Karpas-422 (cell line): ENCODE measurements at regions not wholly inside any gene's neighbourhood (a gene's known extent, or its start where the extent isn't known, plus 50 kb on each side); places are given as distances from the start of the nearest gene placed in this dataset.

Experiments used
- DNase-seq: peaks from one replicate; pipeline ENCODE4 v3.0.0-alpha.2; 2015
- H2AFZ ChIP-seq: fragments of 200-600 bp; sonication (generic); 2 replicates; pipeline ENCODE4 v1.6.1; 2014; ENCODE audit warnings: antibody characterized with exemption, low read length, mixed read lengths
- H3K27ac ChIP-seq: fragments of 200-600 bp; sonication (generic); 2 replicates; pipeline ENCODE4 v1.5.1; 2014; ENCODE audit warnings: mild to moderate bottlenecking, low read length, moderate library complexity
- H3K27me3 ChIP-seq: fragments of 200-600 bp; sonication (generic); 2 replicates; pipeline ENCODE4 v1.6.1; 2014; ENCODE audit warnings: low read length, mixed read lengths
- H3K36me3 ChIP-seq: fragments of 200-600 bp; sonication (generic); 2 replicates; pipeline ENCODE4 v1.6.1; 2014; ENCODE audit warnings: low read length, mixed read lengths; ENCODE audit not compliant: insufficient read depth
- H3K4me1 ChIP-seq: fragments of 200-600 bp; sonication (generic); 2 replicates; pipeline ENCODE4 v1.6.1; 2014; ENCODE audit warnings: mild to moderate bottlenecking, low read length, mixed read lengths
- H3K4me2 ChIP-seq: fragments of 200-600 bp; sonication (generic); 2 replicates; pipeline ENCODE4 v1.6.1; 2014; ENCODE audit warnings: low read length, low read depth, mild to moderate bottlenecking; ENCODE audit not compliant: poor library complexity, severe bottlenecking
- H3K4me3 ChIP-seq: fragments of 200-600 bp; sonication (generic); 2 replicates; pipeline ENCODE4 v1.5.1; 2014; ENCODE audit warnings: mild to moderate bottlenecking, antibody characterized with exemption, low read length, mixed read lengths
- H3K79me2 ChIP-seq: fragments of 200-600 bp; sonication (generic); 2 replicates; pipeline ENCODE4 v1.6.1; 2014; ENCODE audit warnings: mild to moderate bottlenecking, low read length, mixed read lengths
- H3K9ac ChIP-seq: fragments of 200-600 bp; sonication (generic); 2 replicates; pipeline ENCODE4 v1.6.0; 2014; ENCODE audit warnings: low read length
- H3K9me2 ChIP-seq: fragments of 200-600 bp; sonication (generic), shearing (Covaris generic); replicated peaks from 2 replicates; pipeline ENCODE4 v1.6.0; 2014; ENCODE audit warnings: mild to moderate bottlenecking, low read length, moderate library complexity; ENCODE audit not compliant: insufficient read depth
- H3K9me3 ChIP-seq: fragments of 300-700, 200-600 bp; sonication (generic); 2 replicates; pipeline ENCODE4 v1.6.1; 2014; ENCODE audit warnings: low read length, mixed read lengths
- H4K20me1 ChIP-seq: fragments of 200-600 bp; sonication (generic); 2 replicates; pipeline ENCODE4 v1.6.1; 2014; ENCODE audit warnings: mild to moderate bottlenecking, antibody characterized with exemption, low read length, low read depth; ENCODE audit not compliant: insufficient read depth

GRCh38 chr20:52823303-52823702 is 148.9 kb upstream of the TSHZ2 start:
- Histone ChIP-seq H3K4me3 (no peak overlapping the region), H2AFZ (no peak overlapping the region), H3K27me3 (no peaks in the 10 kb centered on the region), H3K79me2 (no peaks in the 10 kb centered on the region), H3K36me3 (no peaks in the 10 kb centered on the region), H3K4me2 (no peak overlapping the region), H3K9me2 (no peaks in the 10 kb centered on the region; the same call in 1 of the 2 replicates), H3K9ac (no peak overlapping the region), H3K4me1 (no peaks in the 10 kb centered on the region), H3K27ac (no peak overlapping the region), H4K20me1 (no peaks in the 10 kb centered on the region), H3K9me3 (peaks cover 32% of the 10 kb centered on the region)
- no peak for DNase-seq

GRCh38 chr20:52820641-52821292 is 151.4 kb upstream of the TSHZ2 start:
- Histone ChIP-seq H2AFZ (no peak overlapping the region), H3K9me3 (peaks cover 27% of the 10 kb centered on the region), H4K20me1 (no peaks in the 10 kb centered on the region), H3K4me2 (no peak overlapping the region), H3K9ac (no peak overlapping the region), H3K27me3 (no peaks in the 10 kb centered on the region), H3K4me3 (no peak overlapping the region), H3K79me2 (no peaks in the 10 kb centered on the region), H3K4me1 (no peaks in the 10 kb centered on the region), H3K9me2 (no peaks in the 10 kb centered on the region; the same call in 1 of the 2 replicates), H3K36me3 (no peaks in the 10 kb centered on the region), H3K27ac (no peak overlapping the region)
- DNase-seq = no peak

- H3K4me2 ChIP-seq = no peak overlapping the region
- H4K20me1 ChIP-seq = no peaks in the 10 kb centered on the region
- H3K27ac ChIP-seq = no peak overlapping the region
- no peaks in the 10 kb centered on the region for H3K79me2 ChIP-seq
- H2AFZ ChIP-seq = no peak overlapping the region
- H3K4me3 ChIP-seq = no peak overlapping the region
- no peaks in the 10 kb centered on the region; the same call in 1 of the 2 replicates for H3K9me2 ChIP-seq
- no peaks in the 10 kb centered on the region for H3K4me1 ChIP-seq
- H3K36me3 ChIP-seq = no peaks in the 10 kb centered on the region
- peaks cover 19% of the 10 kb centered on the region for H3K9me3 ChIP-seq
- DNase-seq = no peak
- H3K27me3 ChIP-seq = no peaks in the 10 kb centered on the region
- no peak overlapping the region for H3K9ac ChIP-seq
Measured at GRCh38 chr20:52818491-52818890, 153.7 kb upstream of the TSHZ2 start.

- no peak overlapping the region for H2AFZ ChIP-seq
- no peaks in the 10 kb centered on the region for H3K36me3 ChIP-seq
- H3K9me3 ChIP-seq = peaks cover 19% of the 10 kb centered on the region
- no peaks in the 10 kb centered on the region for H3K79me2 ChIP-seq
- H4K20me1 ChIP-seq = no peaks in the 10 kb centered on the region
- H3K4me2 ChIP-seq = no peak overlapping the region
- H3K27me3 ChIP-seq = no peaks in the 10 kb centered on the region
- H3K9ac ChIP-seq = no peak overlapping the region
- H3K9me2 ChIP-seq = no peaks in the 10 kb centered on the region; the same call in 1 of the 2 replicates
- no peak for DNase-seq
- H3K27ac ChIP-seq = no peak overlapping the region
- H3K4me1 ChIP-seq = no peaks in the 10 kb centered on the region
- H3K4me3 ChIP-seq = no peak overlapping the region
Measured at GRCh38 chr20:52817981-52818380, 154.2 kb upstream of the TSHZ2 start.

GRCh38 chr20:52817511-52817910 is 154.6 kb upstream of the TSHZ2 start:
- peaks cover 19% of the 10 kb centered on the region for H3K9me3 ChIP-seq
- no peaks in the 10 kb centered on the region for H3K27me3 ChIP-seq
- no peak overlapping the region for H3K9ac ChIP-seq
- no peaks in the 10 kb centered on the region for H3K36me3 ChIP-seq
- H2AFZ ChIP-seq = no peak overlapping the region
- DNase-seq = no peak
- H3K4me2 ChIP-seq = no peak overlapping the region
- H4K20me1 ChIP-seq = no peaks in the 10 kb centered on the region
- no peaks in the 10 kb centered on the region for H3K9me2 ChIP-seq
- H3K27ac ChIP-seq = no peak overlapping the region
- no peaks in the 10 kb centered on the region for H3K4me1 ChIP-seq
- H3K4me3 ChIP-seq = no peak overlapping the region
- no peaks in the 10 kb centered on the region for H3K79me2 ChIP-seq

GRCh38 chr20:52814371-52814770 is 157.8 kb upstream of the TSHZ2 start:
- H3K9me3 ChIP-seq = peaks cover 3% of the 10 kb centered on the region; the same call in 1 of the 2 replicates
- H3K27me3 ChIP-seq = no peaks in the 10 kb centered on the region
- H3K4me1 ChIP-seq = no peaks in the 10 kb centered on the region
- no peak overlapping the region for H2AFZ ChIP-seq
- H3K36me3 ChIP-seq = no peaks in the 10 kb centered on the region
- no peaks in the 10 kb centered on the region for H3K79me2 ChIP-seq
- H3K4me2 ChIP-seq = no peak overlapping the region
- H4K20me1 ChIP-seq = no peaks in the 10 kb centered on the region
- H3K9me2 ChIP-seq = no peaks in the 10 kb centered on the region
- H3K27ac ChIP-seq = no peak overlapping the region
- DNase-seq = no peak
- no peak overlapping the region for H3K9ac ChIP-seq
- H3K4me3 ChIP-seq = no peak overlapping the region

GRCh38 chr20:52812231-52812847 is 159.8 kb upstream of the TSHZ2 start:
- Histone ChIP-seq H3K27me3 (no peaks in the 10 kb centered on the region), H3K9me3 (no peaks in the 10 kb centered on the region), H3K9ac (no peak overlapping the region), H3K4me2 (no peak overlapping the region), H3K4me3 (no peak overlapping the region), H3K4me1 (no peaks in the 10 kb centered on the region), H2AFZ (no peak overlapping the region), H3K27ac (no peak overlapping the region), H3K36me3 (no peaks in the 10 kb centered on the region), H3K9me2 (no peaks in the 10 kb centered on the region), H3K79me2 (no peaks in the 10 kb centered on the region), H4K20me1 (no peaks in the 10 kb centered on the region)
- no peak for DNase-seq

- peaks cover 6% of the 10 kb centered on the region; the same call in 1 of the 2 replicates for H3K9me3 ChIP-seq
Measured at GRCh38 chr20:52809003-52809402, 163.2 kb upstream of the TSHZ2 start.

More at GRCh38 chr20:52809003-52809402, 163.2 kb upstream of the TSHZ2 start:
- no peak for DNase-seq
- Histone ChIP-seq H3K36me3 (no peaks in the 10 kb centered on the region), H3K79me2 (no peaks in the 10 kb centered on the region), H3K4me1 (no peaks in the 10 kb centered on the region), H3K27ac (no peak overlapping the region), H3K27me3 (no peaks in the 10 kb centered on the region), H3K4me3 (no peak overlapping the region), H3K9me2 (no peaks in the 10 kb centered on the region), H4K20me1 (no peaks in the 10 kb centered on the region), H3K4me2 (no peak overlapping the region), H2AFZ (no peak overlapping the region), H3K9ac (no peak overlapping the region)
